Right cardiac atrium (tissue), 5 donors: ENCODE measurements at regions not wholly inside any gene's neighbourhood (a gene's known extent, or its start where the extent isn't known, plus 50 kb on each side); places are given as distances from the start of the nearest gene placed in this dataset.

Experiments
- ATAC-seq, 2 donors: fragments of 200-7000 bp; cut with Tn5 transposase; one replicate each; pipeline versions ENCODE4 v1.8.0 to v1.9.1; 2020; ENCODE audit warnings: moderate library complexity in 2 of 2, mild to moderate bottlenecking in 1 of 2
- DNase-seq, 3 donors: peaks; one replicate each; pipeline ENCODE4 v3.0.0-alpha.2; 2020
- H3K27ac ChIP-seq: one replicate; pipeline ENCODE4 v1.5.1; 2013; ENCODE audit warnings: mild to moderate bottlenecking, low read length, control low read depth, moderate library complexity
- H3K27me3 ChIP-seq: one replicate; pipeline ENCODE4 v1.6.1; 2013; ENCODE audit not compliant: control insufficient read depth, insufficient read depth
- H3K4me1 ChIP-seq: one replicate; pipeline ENCODE4 v1.6.1; 2013; ENCODE audit warnings: low read length; ENCODE audit not compliant: control insufficient read depth, insufficient read depth
- H3K4me3 ChIP-seq: one replicate; pipeline ENCODE4 v1.5.1; 2013; ENCODE audit warnings: low read length, control low read depth
- H3K9me3 ChIP-seq: one replicate; pipeline ENCODE4 v1.6.1; 2013; ENCODE audit warnings: low read length; ENCODE audit not compliant: control insufficient read depth
- WGBS: extraction: QIAGEN DNeasy Blood & Tissue Kit; methylation state at CpG from one replicate; pipeline ENCODE4 v1.1.7; 2013; 5-methylcytosine and 5-hydroxymethylcytosine counted together
- intact Hi-C, 4 donors: fragments of 100-400 bp; cut with DNase I; formaldehyde crosslinking; loops; one replicate each; pipeline versions ENCODE4 v1.11.0 to v1.14.0; 2022 to 2023
- donor health status: healthy with polysubstance abuse.
- donor health status: DM: no; HTN: yes; CAD: no.
- donor health status: DM: no; HTN: no; CAD: no.
- donor health status: DM: no; HTN: yes; CAD: no; lungs with severe emphysema.
- donor health status: DM: yes; HTN: yes; CAD: no.

DNA sequence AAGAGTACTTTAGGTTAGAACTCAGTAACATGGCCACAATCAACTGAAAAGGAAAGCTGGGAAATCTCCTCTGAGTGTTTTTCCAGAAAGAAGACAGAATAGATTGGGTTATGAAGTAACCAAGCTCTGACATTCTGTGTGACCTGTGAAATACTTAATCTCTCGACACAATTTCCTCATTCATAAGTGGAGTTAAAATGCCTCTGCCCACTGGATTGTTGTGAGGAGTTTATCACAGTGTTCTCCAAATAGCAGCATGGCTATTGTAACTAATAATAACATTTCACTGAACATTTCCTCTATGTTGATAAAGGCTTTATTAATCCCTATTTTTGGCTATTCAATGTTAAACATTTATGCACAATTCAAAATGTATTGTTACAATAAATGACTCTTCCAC is 311.0 kb downstream of the GABRB2 start:
- no peaks in the 10 kb centered on the region for H3K27me3 ChIP-seq
- DNase-seq (no peak), ATAC-seq (no peak)
- H3K27ac ChIP-seq, result no peak overlapping the region
- H3K9me3 ChIP-seq, result no peaks in the 10 kb centered on the region
- 13% methylated on average over 1 of the region's 1 CpG for WGBS
- H3K4me1 ChIP-seq, result no peaks in the 10 kb centered on the region
- intact Hi-C loops, result no loop called here
- no peak overlapping the region for H3K4me3 ChIP-seq

DNA sequence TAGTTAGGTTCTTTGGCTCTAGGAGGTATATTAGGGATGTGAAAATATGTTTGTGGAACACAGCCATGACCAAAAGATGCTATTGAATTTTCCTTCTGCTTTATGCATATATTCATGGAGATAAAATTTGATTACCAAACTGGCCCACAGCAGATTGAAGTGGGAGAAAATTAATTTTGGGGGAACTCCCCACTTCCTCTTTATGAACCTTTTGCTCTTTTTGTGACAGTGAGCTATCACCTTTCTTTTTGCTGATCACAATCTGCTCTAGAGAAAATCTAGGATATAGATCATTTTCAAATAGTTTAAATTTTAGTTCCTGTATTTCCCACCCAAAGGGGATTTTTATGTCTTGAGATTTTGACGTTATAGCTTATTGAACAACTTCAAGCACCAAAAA is 313.0 kb downstream of the GABRB2 start:
- H3K4me1 ChIP-seq, result no peaks in the 10 kb centered on the region
- no peaks in the 10 kb centered on the region for H3K27me3 ChIP-seq
- H3K27ac ChIP-seq, result no peak overlapping the region
- no peak overlapping the region for H3K4me3 ChIP-seq
- DNase-seq (no peak), ATAC-seq (no peak)
- H3K9me3 ChIP-seq, result no peaks in the 10 kb centered on the region
- intact Hi-C loops, result no loop called here
- WGBS, result 91% methylated on average over 1 of the region's 1 CpG

DNA sequence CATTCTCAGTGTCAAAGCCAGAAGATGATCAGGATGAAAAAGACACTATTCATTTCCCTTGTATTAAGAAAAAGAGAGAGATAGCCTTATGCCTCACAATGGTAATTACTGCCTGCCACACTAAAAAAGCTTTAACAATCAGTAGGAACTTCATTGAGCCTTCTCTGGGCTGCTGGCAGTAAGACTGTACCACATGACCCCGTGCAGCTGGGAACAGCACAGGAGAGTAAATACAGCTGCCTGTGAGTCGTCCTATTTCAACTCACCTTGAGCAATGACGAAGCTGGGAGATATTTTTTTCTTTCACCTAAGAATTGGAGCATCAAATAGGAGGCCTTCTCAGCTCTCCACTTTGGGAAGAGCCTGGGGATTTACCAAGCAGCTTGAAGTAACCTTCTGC is 316.3 kb downstream of the GABRB2 start:
- ATAC-seq (no peak), DNase-seq (no peak)
- no peaks in the 10 kb centered on the region for H3K4me1 ChIP-seq
- no peaks in the 10 kb centered on the region for H3K27me3 ChIP-seq
- intact Hi-C loops, result no loop called here
- WGBS, result 53% methylated on average over 3 of the region's 3 CpGs
- no peaks in the 10 kb centered on the region for H3K9me3 ChIP-seq
- no peak overlapping the region for H3K27ac ChIP-seq
- no peak overlapping the region for H3K4me3 ChIP-seq

DNA sequence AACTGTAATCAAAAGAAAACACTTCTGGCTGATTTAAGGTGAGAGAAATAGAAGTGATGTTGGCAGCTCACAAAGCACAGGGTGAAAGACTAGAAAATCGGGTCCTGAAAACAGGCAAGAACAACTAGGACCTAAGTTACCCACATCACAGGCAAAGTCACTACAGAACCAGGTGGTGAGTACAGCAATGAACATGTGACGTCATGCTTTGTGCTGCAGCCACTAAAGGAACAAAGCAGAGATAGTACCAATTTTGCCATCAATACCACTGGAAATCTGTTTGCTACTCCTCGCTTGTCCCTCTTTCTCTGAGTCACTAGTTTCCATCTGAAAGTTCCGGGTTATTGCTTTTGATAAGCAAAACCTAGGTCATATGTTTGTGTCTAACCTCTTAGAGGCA is 326.7 kb downstream of the GABRB2 start:
- H3K27ac ChIP-seq, result no peak overlapping the region
- no peak for DNase-seq
- no peaks in the 10 kb centered on the region for H3K9me3 ChIP-seq
- 80% methylated on average over 4 of the region's 4 CpGs for WGBS
- H3K4me1 ChIP-seq, result no peaks in the 10 kb centered on the region
- no peak overlapping the region for H3K4me3 ChIP-seq
- H3K27me3 ChIP-seq, result no peaks in the 10 kb centered on the region
- ATAC-seq, result no peak
- intact Hi-C loops, result no loop called here

DNA sequence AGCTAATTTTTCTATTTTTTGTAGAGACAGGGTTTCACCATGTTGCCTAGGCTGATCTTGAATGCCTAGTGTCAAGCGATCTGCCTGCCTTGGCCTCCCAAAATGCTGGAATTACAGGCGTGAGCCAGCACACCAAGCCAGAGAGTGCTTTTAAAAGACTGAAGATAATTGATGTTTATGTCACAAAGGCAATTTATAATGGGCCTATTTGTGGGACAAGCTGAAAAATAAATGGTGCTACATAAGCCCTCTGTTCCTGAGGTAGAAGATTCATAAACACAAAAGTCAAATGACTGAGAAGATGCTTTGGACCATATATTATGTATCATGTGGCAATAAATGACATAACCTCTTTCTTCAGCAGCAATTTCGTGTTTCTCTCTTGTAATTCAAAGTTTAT is 329.6 kb downstream of the GABRB2 start:
- DNase-seq, result no peak
- Histone ChIP-seq H3K9me3 (no peaks in the 10 kb centered on the region), H3K27ac (no peak overlapping the region), H3K4me3 (no peak overlapping the region), H3K27me3 (no peaks in the 10 kb centered on the region), H3K4me1 (no peaks in the 10 kb centered on the region)
- intact Hi-C loops, result no loop called here
- 81% methylated on average over 3 of the region's 3 CpGs for WGBS
- ATAC-seq, result no peak

DNA sequence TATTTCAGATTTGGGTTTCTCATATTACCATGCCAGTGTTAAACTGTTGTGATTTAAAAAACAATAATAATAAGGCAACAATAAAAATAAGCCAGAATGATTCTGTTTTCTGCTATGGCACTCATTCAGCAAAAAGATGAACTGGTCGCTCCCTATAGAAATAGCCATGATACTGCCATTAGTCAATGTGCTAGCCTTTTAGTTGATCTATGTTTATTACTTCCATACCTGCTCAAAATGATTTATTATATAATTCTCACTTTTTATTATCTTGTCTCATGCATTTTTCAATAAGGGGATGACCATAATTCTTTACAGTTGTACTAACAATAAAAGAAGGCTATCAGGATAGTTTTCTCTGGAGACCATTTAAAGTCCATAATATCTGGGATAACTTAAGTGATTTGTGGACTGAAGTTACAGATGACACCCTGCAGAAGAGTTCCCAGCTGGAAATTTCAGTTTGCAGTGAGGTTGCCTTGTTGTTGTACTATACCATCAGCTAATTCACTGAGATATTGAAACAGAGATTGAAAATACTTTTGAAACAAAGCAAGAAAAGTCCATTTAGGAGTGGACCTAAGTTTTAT is 334.3 kb downstream of the GABRB2 start:
- Histone ChIP-seq H3K27me3 (no peaks in the 10 kb centered on the region), H3K4me1 (no peaks in the 10 kb centered on the region)
- no peak for ATAC-seq

DNA sequence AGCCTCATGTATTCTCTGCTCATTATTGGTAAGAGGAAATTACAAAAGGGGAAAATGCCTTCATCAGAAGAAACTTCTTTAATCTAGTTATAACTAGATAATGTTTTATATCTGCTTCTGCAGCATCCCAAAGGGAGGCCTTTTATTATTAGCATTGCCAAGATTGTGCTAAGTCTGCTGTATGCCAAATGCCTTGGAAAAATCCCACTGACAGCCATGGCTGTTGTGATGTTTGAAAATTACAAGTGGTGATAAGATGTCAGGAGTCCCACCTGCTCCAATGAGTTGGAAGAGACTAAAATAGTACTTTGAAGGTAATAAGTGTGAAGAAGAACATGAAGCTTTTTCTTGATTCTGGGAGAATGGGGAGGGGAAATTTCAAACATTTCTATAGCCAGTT is 345.0 kb downstream of the GABRB2 start:
- DNase-seq (no peak), ATAC-seq (no peak)
- Histone ChIP-seq H3K9me3 (no peaks in the 10 kb centered on the region), H3K4me1 (no peaks in the 10 kb centered on the region), H3K27ac (no peak overlapping the region), H3K4me3 (no peak overlapping the region), H3K27me3 (no peaks in the 10 kb centered on the region)
- intact Hi-C loops, result no loop called here

More for the DNA sequence above, 334.3 kb downstream of the GABRB2 start:
- 88% methylated on average over 1 of the region's 1 CpG for WGBS
- H3K27ac ChIP-seq, result no peak overlapping the region
- no peak for DNase-seq
- no peak overlapping the region for H3K4me3 ChIP-seq
- intact Hi-C loops, result no loop called here
- no peaks in the 10 kb centered on the region for H3K9me3 ChIP-seq

DNA sequence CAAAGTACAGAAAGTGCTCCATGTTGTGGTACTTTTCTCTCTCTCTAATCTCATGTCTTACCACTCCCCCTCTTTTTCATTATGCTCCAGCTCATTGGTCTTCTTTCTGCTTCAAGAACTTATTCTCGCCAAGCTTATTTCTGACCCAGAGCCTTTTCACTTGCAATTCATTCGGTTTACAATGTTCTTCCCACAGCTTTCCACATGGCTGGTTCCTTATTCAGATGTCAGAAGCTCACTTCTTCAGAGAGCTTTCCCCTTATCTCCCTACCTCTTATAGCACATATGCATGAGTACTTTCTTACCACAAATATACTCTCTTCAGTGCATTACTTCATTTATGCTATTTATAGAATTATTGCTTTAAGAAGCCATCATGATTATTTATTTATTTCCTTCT is 338.8 kb upstream of the ATP10B start:
- Histone ChIP-seq H3K4me3 (no peak overlapping the region), H3K27ac (no peak overlapping the region), H3K27me3 (no peaks in the 10 kb centered on the region), H3K9me3 (no peaks in the 10 kb centered on the region), H3K4me1 (no peaks in the 10 kb centered on the region)
- intact Hi-C loops, result no loop called here
- DNase-seq, result no peak
- ATAC-seq, result no peak
- 80% methylated on average over 2 of the region's 2 CpGs for WGBS

DNA sequence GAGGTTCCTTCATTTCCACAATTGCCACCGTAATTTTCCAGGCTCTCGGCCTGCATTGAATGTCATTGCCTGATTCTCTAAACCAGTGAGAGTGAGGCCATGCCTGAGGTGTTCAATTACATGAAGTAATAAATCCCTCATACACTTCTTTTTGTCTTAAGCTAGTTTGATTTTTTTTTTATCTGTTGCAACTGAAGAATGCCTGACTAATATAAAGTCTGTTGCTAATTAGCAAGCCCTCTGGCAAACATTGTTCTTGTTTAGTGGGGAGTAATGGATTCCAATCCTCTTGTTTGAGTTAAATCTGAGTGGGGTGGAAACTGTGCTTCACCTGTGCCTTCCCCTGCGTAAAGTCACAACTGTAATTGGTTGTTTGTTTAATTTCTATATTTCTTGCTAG is 338.1 kb upstream of the ATP10B start:
- WGBS, result 94% methylated on average over 3 of the region's 3 CpGs
- H3K27ac ChIP-seq, result no peak overlapping the region

DNA sequence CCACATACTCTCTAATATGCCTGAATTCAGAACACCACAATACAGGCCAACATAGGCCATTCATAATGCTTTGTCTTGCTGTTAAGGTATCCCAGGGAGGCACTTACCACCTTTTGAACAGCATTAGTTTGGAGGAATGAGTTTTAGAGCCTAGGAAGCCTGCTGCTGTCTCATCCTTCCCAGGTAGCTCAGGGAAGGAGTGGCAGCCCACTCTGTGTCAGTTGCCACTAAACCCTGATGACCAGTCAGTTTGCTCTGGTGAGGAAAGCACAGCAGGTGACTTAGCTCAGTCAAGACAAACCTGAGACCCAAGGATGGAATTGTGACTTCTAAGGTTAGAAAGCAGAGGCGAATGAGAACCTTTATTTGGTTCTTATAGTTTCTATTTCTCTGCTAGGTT is 337.4 kb upstream of the ATP10B start:
- no peaks in the 10 kb centered on the region for H3K9me3 ChIP-seq
- 47% methylated on average over 1 of the region's 1 CpG for WGBS
- no peaks in the 10 kb centered on the region for H3K4me1 ChIP-seq
- ATAC-seq (no peak), DNase-seq (no peak)
- H3K27me3 ChIP-seq, result no peaks in the 10 kb centered on the region
- no peak overlapping the region for H3K27ac ChIP-seq
- intact Hi-C loops, result no loop called here
- no peak overlapping the region for H3K4me3 ChIP-seq

More for the DNA sequence above, 338.1 kb upstream of the ATP10B start:
- Histone ChIP-seq H3K4me1 (no peaks in the 10 kb centered on the region), H3K9me3 (no peaks in the 10 kb centered on the region), H3K4me3 (no peak overlapping the region), H3K27me3 (no peaks in the 10 kb centered on the region)
- ATAC-seq, result no peak
- no peak for DNase-seq
- intact Hi-C loops, result no loop called here

DNA sequence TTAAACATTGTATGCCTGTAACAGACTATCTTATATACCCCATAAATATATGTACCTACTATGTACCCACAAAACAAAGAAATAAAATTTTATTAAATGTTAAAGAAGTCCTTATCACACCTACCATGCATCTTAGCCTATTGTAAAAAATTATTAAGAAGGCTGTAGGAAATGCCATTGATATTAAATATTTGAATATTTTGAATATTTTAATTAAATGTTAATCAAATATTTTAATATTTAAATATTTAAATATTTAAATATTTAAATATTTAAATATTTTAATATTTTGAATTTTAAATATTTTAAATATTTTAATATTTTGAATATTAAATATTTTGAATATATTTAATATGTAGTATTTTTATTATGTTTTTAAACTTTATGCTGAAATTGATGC is 331.5 kb upstream of the ATP10B start:
- intact Hi-C loops, result no loop called here
- H3K27me3 ChIP-seq, result no peaks in the 10 kb centered on the region
- no peaks in the 10 kb centered on the region for H3K4me1 ChIP-seq
- DNase-seq (no peak), ATAC-seq (no peak)
- no peak overlapping the region for H3K4me3 ChIP-seq
- no peaks in the 10 kb centered on the region for H3K9me3 ChIP-seq
- H3K27ac ChIP-seq, result no peak overlapping the region

DNA sequence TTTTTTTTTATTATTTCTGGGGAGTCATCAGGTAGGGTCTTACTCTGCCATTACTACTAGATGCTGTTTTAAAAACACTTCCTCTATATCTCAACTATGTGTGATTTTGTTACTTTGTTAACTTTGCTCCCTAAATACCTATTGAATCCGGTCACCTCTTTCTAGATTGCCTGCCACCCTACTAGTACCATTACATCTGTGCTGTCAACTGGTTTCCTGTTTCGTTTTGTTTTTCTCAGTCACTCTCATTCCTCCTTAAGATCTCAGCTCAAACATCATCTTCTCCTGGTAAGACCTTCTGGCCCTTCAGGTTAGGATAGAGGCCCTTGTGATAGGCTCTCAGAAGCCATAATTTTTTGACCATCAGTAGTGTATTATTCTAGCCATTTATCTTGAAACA is 324.2 kb upstream of the ATP10B start:
- WGBS, result 82% methylated on average over 2 of the region's 2 CpGs
- no peaks in the 10 kb centered on the region for H3K9me3 ChIP-seq
- H3K4me3 ChIP-seq, result no peak overlapping the region
- no peaks in the 10 kb centered on the region for H3K4me1 ChIP-seq
- intact Hi-C loops, result no loop called here
- H3K27ac ChIP-seq, result no peak overlapping the region
- DNase-seq (no peak), ATAC-seq (no peak)
- H3K27me3 ChIP-seq, result no peaks in the 10 kb centered on the region
